Fibroblast of skin of right biceps (primary cell): ENCODE measurements at regions not wholly inside any gene's neighbourhood (a gene's known extent, or its start where the extent isn't known, plus 50 kb on each side); places are given as distances from the start of the nearest gene placed in this dataset.

Experiments used
- DNase-seq: peaks from one replicate; pipeline ENCODE4 v3.0.0-alpha.2; 2013

- no peak for DNase-seq
These were observed 144.1 kb downstream of the CD8B2 start for GRCh38 chr2:106631281-106631680.

- peak; percentile 29 for DNase-seq
These were observed 150.9 kb downstream of the CD8B2 start for GRCh38 chr2:106638043-106638442.

- DNase-seq, result no peak
These were observed 151.4 kb downstream of the CD8B2 start for GRCh38 chr2:106638580-106638979.

GRCh38 chr2:106642679-106643078, 155.5 kb downstream of the CD8B2 start:
- no peak for DNase-seq

- no peak for DNase-seq
These were observed 157.5 kb downstream of the CD8B2 start for GRCh38 chr2:106644623-106645022.

- DNase-seq, result no peak
These were observed 159.4 kb downstream of the CD8B2 start for GRCh38 chr2:106646605-106647004.

GRCh38 chr2:106649306-106649705, 162.1 kb downstream of the CD8B2 start:
- DNase-seq, result peak; percentile 46

- no peak for DNase-seq
These were observed 166.3 kb downstream of the CD8B2 start for GRCh38 chr2:106653465-106653864.

- no peak for DNase-seq
These were observed 171.5 kb downstream of the CD8B2 start for GRCh38 chr2:106658616-106659015.

GRCh38 chr2:106664669-106665068, 177.5 kb downstream of the CD8B2 start:
- DNase-seq, result no peak

- DNase-seq, result no peak
These were observed 180.4 kb downstream of the CD8B2 start for GRCh38 chr2:106667478-106668070.

GRCh38 chr2:106685180-106685897, 198.2 kb downstream of the CD8B2 start:
- DNase-seq, result no peak

- DNase-seq, result no peak
These were observed 199.2 kb downstream of the ST6GAL2 start for GRCh38 chr2:106686814-106687213.

- no peak for DNase-seq
These were observed 190.9 kb downstream of the ST6GAL2 start for GRCh38 chr2:106694964-106695470.

GRCh38 chr2:106695919-106696318, 190.0 kb downstream of the ST6GAL2 start:
- no peak for DNase-seq

GRCh38 chr2:106700616-106701015, 185.4 kb downstream of the ST6GAL2 start:
- no peak for DNase-seq

- no peak for DNase-seq
These were observed 184.6 kb downstream of the ST6GAL2 start for GRCh38 chr2:106701203-106702022.

- no peak for DNase-seq
These were observed 182.8 kb downstream of the ST6GAL2 start for GRCh38 chr2:106703161-106703560.

GRCh38 chr2:106704798-106705197, 181.2 kb downstream of the ST6GAL2 start:
- DNase-seq, result no peak

GRCh38 chr2:106705877-106706276, 180.1 kb downstream of the ST6GAL2 start:
- DNase-seq, result no peak

- DNase-seq, result no peak
These were observed 179.7 kb downstream of the ST6GAL2 start for GRCh38 chr2:106706283-106706682.

GRCh38 chr2:106708209-106708608, 177.8 kb downstream of the ST6GAL2 start:
- no peak for DNase-seq

GRCh38 chr2:106709229-106709628, 176.7 kb downstream of the ST6GAL2 start:
- no peak for DNase-seq

- no peak for DNase-seq
These were observed 166.7 kb downstream of the ST6GAL2 start for GRCh38 chr2:106719222-106719621.
